ENCODE measurements at regions not wholly inside any gene's neighbourhood (a gene's known extent, or its start where the extent isn't known, plus 50 kb on each side); places are given as distances from the start of the nearest gene placed in this dataset.

- POLR2A ChIA-PET (ENCODE audit: partially characterized antibody): no interaction called here
- 100% methylated on average over 1 of the region's 1 CpG; no CpG with 5 or more reads in 1 of the 2 experiments for WGBS, 2 experiments (ENCODE audit: extremely low coverage in 1 of 2, insufficient coverage in 1 of 2, insufficient read length in 1 of 2, insufficient replicate concordance in 2 of 2, low coverage in 1 of 2, low lambda C conversion rate in 2 of 2, missing lambda C conversion rate in 1 of 2)
- no peak for FAIRE-seq
Observed at GRCh38 chrX:97936296-97936695, 1052.6 kb downstream of the RPA4 start.

More at GRCh38 chrX:97936296-97936695, 1052.6 kb downstream of the RPA4 start:
- Histone ChIP-seq H3K14ac (ENCODE audit: insufficient read length) (no peak overlapping the region), H2BK15ac (ENCODE audit: low read length) (no peak overlapping the region), H3K9ac (replicated peaks in 1 of 4; ENCODE audit: extremely low read depth in 1 of 4, low read depth in 3 of 4, low read length in 3 of 4) (no peak overlapping the region), H3K9me3 (ENCODE audit: insufficient read depth in 2 of 2, low read depth in 1 of 2, low read length in 1 of 2) (no peaks in the 10 kb centered on the region), H4K8ac (ENCODE audit: extremely low read depth, insufficient read depth, low read length) (no peak overlapping the region), H3K4me3 (ENCODE audit: extremely low read depth in 1 of 4, insufficient read depth in 2 of 4, low read depth in 3 of 4, low read length in 4 of 4) (no peak overlapping the region), H3K4me1 (replicated peaks in 1 of 4; ENCODE audit: control insufficient read depth in 3 of 4, insufficient read depth in 4 of 4, low read length in 3 of 4) (no peaks in the 10 kb centered on the region), H2BK120ac (replicated peaks; ENCODE audit: low read depth, low read length) (no peak overlapping the region), H3K4ac (replicated peaks; ENCODE audit: insufficient read length, low read depth, low read length) (no peak overlapping the region), H3K23ac (ENCODE audit: insufficient read length) (no peak overlapping the region), H3K27ac (ENCODE audit: low read depth, low read length) (no peak overlapping the region), H3K18ac (ENCODE audit: extremely low read depth, low read length) (no peak overlapping the region), H2AK5ac (ENCODE audit: low read depth, low read length) (no peak overlapping the region), H3K27me3 (replicated peaks in 1 of 4; ENCODE audit: control insufficient read depth in 3 of 4, extremely low read depth in 1 of 4, insufficient read depth in 3 of 4, low read length in 3 of 4) (no peaks in the 10 kb centered on the region), H2BK12ac (ENCODE audit: low read depth, low read length) (no peak overlapping the region), H3K79me2 (ENCODE audit: control insufficient read depth in 1 of 2, insufficient read depth in 2 of 2, low read length in 2 of 2) (no peaks in the 10 kb centered on the region), H2AFZ (ENCODE audit: low read length) (no peak overlapping the region), H2BK5ac (ENCODE audit: low read depth, low read length) (no peak overlapping the region), H3K4me2 (ENCODE audit: insufficient read depth in 1 of 2, low read depth in 2 of 2, low read length in 2 of 2) (no peak overlapping the region), H3K79me1 (ENCODE audit: low read depth, low read length) (no peaks in the 10 kb centered on the region), H4K91ac (replicated peaks; ENCODE audit: insufficient read length, low read length) (no peak overlapping the region), H3K56ac (replicated peaks; ENCODE audit: insufficient read length, low read depth, low read length) (no peak overlapping the region), H3K36me3 (ENCODE audit: control insufficient read depth in 2 of 4, insufficient read depth in 4 of 4, low read length in 3 of 4) (no peaks in the 10 kb centered on the region), H4K20me1 (replicated peaks in 1 of 2; ENCODE audit: control insufficient read depth in 1 of 2, insufficient read depth in 2 of 2, low read length in 2 of 2) (no peaks in the 10 kb centered on the region), H2BK20ac (ENCODE audit: low read length) (no peak overlapping the region), H3K23me2 (ENCODE audit: low read depth, low read length) (no peaks in the 10 kb centered on the region), H4K5ac (ENCODE audit: insufficient read length, low read depth, low read length) (no peak overlapping the region)
- DNase-seq (ENCODE audit: low read depth in 1 of 2, low spot score in 2 of 2): no peak
- TF ChIP-seq SIN3A (conservative IDR thresholded peaks at IDR 0.05 in 1 of 2, IDR thresholded peaks at IDR 0.05 in 1 of 2; ENCODE audit: low read depth in 1 of 2, low read length in 2 of 2) (no peak), EZH2 (IDR thresholded peaks at IDR 0.05; ENCODE audit: low read depth, low read length, severe bottlenecking) (no peak), CEBPB (IDR thresholded peaks at IDR 0.05; ENCODE audit: low read depth, low read length) (no peak), HDAC2 (IDR thresholded peaks at IDR 0.05; ENCODE audit: borderline replicate concordance in 1 of 2, low read depth in 2 of 2, low read length in 2 of 2) (no peak)
- TF ChIP-seq, protein P1, sequence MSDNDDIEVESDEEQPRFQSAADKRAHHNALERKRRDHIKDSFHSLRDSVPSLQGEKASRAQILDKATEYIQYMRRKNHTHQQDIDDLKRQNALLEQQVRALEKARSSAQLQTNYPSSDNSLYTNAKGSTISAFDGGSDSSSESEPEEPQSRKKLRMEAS (IDR thresholded peaks at IDR 0.05): no peak
- CTCF ChIA-PET (ENCODE audit: partially characterized antibody): no interaction called here
